Effector memory CD8-positive, alpha-beta T cell (primary cell): ENCODE measurements at regions not wholly inside any gene's neighbourhood (a gene's known extent, or its start where the extent isn't known, plus 50 kb on each side); places are given as distances from the start of the nearest gene placed in this dataset.
"Not testable (repeated sequence)": the region's sequence is repeated elsewhere in the genome, so short reads cannot be mapped to it uniquely, and the experiment has no call there.

Source experiments
- ATAC-seq: fragments of 150-1000 bp; cut with Tn5 transposase; replicated peaks from 2 replicates; pipeline ENCODE4 v1.10.0; 2021; ENCODE audit warnings: mild to moderate bottlenecking, moderate library complexity
- DNase-seq, 3 experiments: peaks; one replicate each; pipeline ENCODE4 v3.0.0; 2021
- H3K27ac Mint-ChIP-seq, 2 donors: one replicate each; pipeline ENCODE4 v1.8.0; 2022; ENCODE audit warnings: mild to moderate bottlenecking in 2 of 2, mixed read lengths in 2 of 2, moderate library complexity in 2 of 2
- H3K27me3 Mint-ChIP-seq, 2 donors: one replicate each; pipeline ENCODE4 v1.8.0; 2022; ENCODE audit warnings: mixed read lengths in 2 of 2
- H3K36me3 Mint-ChIP-seq: one replicate; pipeline ENCODE4 v1.8.0; 2022; ENCODE audit warnings: mild to moderate bottlenecking, moderate library complexity, mixed read lengths; ENCODE audit not compliant: insufficient read depth
- H3K4me1 Mint-ChIP-seq, 2 donors: one replicate each; pipeline ENCODE4 v1.8.0; 2022; ENCODE audit warnings: low read depth in 2 of 2, mixed read lengths in 2 of 2
- H3K4me3 Mint-ChIP-seq, 2 donors: one replicate each; pipeline ENCODE4 v1.8.0; 2022; ENCODE audit warnings: mild to moderate bottlenecking in 2 of 2, mixed read lengths in 2 of 2, moderate library complexity in 2 of 2
- H3K9me3 Mint-ChIP-seq, 2 donors: one replicate each; pipeline ENCODE4 v1.8.0; 2022; ENCODE audit warnings: mixed read lengths in 2 of 2

DNA sequence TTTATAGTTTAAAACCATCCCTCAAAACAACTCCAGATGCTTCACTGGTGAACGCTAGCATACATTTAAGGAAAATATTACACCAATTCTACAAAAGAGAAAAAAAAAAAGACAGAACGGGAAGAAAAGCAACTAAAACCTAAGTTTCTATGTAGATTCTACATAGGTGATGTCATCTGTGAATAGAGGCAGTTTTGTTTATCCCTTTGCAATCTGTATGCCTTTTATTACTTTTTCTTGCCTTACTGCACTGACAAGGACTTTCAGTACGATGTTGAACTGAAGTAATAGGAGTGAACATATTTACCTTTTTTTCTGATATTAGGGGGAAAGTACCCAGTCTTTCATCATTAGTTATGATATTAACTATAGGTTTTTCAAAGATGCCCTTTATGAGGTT is 101.7 kb upstream of the HAO2 start:
- no peak overlapping the region for H3K4me3 Mint-ChIP-seq
- no peaks in the 10 kb centered on the region for H3K27me3 Mint-ChIP-seq
- H3K36me3 Mint-ChIP-seq, result no peaks in the 10 kb centered on the region
- ATAC-seq (no peak), DNase-seq (no peak)
- H3K27ac Mint-ChIP-seq, result no peak overlapping the region
- no peaks in the 10 kb centered on the region for H3K9me3 Mint-ChIP-seq
- H3K4me1 Mint-ChIP-seq, result no peaks in the 10 kb centered on the region

DNA sequence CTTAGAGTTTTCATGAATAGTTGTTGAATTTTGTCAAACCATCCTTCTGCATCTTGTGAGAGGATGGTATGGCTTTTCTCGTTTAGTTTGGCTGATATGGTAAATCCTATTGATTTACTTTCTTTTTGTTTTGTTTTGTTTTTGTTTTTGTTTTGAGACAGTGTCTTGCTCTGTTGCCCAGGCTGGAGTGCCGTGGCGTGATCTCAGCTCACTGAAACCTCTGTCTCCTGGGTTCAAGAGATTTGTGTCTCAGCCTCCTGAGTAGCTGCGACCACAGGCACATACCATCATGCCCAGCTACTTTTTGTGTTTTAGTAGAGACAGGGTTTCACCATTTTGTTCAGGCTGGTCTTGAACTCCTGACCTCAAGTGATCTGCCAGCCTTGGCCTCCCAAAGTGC is 101.3 kb upstream of the HAO2 start:
- not testable (repeated sequence) for H3K4me1 Mint-ChIP-seq, H3K4me3 Mint-ChIP-seq, H3K27ac Mint-ChIP-seq, H3K9me3 Mint-ChIP-seq, H3K27me3 Mint-ChIP-seq, DNase-seq, H3K36me3 Mint-ChIP-seq, ATAC-seq

DNA sequence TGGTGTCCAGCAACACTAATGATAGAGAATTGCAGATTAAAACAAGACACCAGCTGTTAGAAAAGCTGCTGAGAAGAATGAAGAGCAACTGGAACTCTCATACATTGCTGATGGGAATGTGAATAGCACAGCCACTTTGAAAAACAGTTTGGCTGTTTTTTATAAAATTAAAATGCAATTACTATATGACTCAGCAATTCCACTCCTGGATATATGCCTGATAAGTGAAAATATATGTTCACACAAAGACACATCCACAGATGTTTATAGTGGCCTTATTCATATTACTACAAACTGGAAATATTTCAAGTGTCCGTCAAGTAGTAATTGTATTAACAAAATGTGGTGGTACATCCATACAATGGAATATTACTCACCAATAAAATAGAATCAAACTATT is 99.7 kb upstream of the HAO2 start:
- Mint-ChIP-seq H3K4me1 (no peaks in the 10 kb centered on the region), H3K9me3 (no peaks in the 10 kb centered on the region), H3K27ac (no peak overlapping the region), H3K27me3 (no peaks in the 10 kb centered on the region), H3K4me3 (no peak overlapping the region), H3K36me3 (no peaks in the 10 kb centered on the region)
- no peak for DNase-seq
- no peak for ATAC-seq

DNA sequence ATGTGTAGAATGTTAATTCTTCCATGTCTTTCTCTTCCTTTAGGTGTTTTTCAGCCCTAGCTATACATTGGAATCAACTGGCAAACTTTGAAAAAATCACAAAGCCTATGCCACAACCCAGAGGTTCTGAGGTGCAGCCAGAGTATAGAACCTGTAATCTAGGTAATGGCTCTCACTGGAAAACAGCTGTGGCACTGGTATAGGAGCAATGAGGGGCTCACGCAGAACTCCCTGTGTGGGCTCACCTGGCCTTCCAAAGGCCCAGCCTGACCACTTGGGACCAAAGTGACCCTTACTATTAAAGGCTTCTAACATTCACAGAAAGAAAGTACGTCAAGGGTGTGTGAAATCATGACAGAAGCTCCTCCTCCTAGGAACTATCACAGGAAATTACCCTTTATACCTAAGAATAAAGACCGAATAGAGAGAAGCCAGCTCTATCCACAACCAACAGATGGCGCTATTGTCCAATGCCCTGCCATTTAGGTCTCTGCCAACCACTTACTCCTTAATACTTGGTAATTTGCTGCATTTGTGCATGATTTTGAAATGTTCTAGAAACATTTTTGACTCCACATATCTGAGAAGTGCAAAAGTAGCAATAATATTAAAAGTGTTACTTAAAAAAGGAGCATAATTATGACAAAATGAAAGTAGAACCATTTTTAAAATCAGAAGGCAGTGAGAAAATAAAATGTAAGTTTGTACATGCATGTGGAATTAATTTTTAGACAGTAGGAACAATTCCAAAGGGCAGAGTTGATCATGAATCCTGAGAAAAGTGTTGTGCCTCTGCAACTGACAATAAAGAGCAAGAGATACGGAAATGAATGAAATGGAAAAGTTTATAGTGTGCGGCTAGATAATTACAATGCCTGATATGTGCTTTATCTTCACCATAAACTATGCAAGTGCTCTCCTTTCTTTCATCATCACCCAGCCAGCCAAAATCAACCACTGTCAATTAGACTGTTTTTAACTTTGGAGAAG is 93.1 kb upstream of the HAO2 start:
- Mint-ChIP-seq H3K9me3 (no peaks in the 10 kb centered on the region), H3K4me3 (no peak overlapping the region), H3K27ac (no peak overlapping the region), H3K36me3 (no peaks in the 10 kb centered on the region), H3K4me1 (peaks cover 0 to 4% of the 10 kb centered on the region in 2 donors), H3K27me3 (peaks cover 0 to 8% of the 10 kb centered on the region in 2 donors)
- DNase-seq (peak; percentile 7 to 31 (median 9)), ATAC-seq (peak; percentile 41)

DNA sequence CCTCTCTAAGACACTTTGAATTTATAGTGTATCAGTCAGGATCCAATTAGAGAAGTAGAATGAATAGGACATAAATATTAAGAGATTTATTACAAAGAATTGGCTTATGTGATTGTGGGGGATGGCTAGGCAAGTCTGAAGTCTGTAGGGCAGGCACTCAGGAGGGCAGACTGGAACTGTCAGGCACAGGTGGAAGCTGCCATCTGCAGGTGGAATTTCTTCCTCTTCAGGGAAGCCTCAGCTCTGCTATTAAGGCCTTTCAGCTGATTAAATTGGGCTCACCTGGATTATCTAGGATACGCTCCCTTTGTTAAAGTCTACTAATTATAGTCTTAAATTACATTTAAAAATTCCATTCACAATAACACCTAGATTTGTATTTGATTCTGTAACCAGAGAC is 92.0 kb upstream of the HAO2 start:
- Mint-ChIP-seq H3K27me3 (peaks cover 0 to 8% of the 10 kb centered on the region in 2 donors), H3K4me1 (peaks cover 0 to 4% of the 10 kb centered on the region in 2 donors), H3K27ac (no peak overlapping the region), H3K9me3 (no peaks in the 10 kb centered on the region), H3K4me3 (no peak overlapping the region), H3K36me3 (no peaks in the 10 kb centered on the region)
- no peak for ATAC-seq
- no peak for DNase-seq

DNA sequence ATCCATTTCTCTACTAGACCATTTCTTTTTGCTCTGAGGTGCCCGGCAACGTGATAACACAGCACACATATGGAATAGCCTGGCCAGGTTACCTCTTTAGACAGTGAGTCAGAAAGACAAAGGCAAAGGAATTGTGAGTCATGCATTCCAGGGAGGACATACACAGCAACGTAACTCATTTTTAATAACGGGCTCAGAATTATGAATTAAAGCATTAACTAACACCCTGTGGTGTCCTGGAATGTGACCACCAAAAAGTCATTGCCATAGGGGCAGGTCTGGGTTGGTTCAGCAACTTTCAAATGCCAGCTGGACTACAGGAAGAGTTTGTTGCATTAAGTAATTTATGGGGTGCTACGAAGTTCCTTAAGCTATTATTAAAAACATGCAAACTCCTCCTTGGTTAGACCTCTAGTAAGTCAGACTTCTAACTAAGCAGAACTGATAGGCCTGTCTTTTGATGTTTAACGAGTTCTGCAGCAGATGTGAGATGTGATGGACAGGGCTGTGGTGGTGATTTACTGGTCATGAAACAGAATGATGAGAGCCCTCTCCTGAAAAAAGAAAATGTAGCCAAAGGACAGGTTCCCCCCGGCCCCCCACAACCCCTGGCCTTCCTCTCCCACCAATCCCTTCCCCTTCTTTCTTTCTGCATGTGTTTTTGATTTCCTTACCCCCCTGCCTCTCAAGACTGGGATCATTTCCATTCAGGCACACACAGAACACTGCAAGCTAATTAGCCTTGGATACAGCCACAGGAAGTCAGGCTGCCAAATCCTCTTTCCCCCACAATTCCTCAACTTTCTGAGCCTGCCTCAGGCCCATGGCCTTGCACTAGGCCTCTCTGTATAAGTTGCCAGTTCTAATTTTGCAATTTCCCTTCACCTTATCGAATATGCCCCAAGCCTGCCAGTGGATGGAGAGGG is 88.9 kb upstream of the HAO2 start:
- no peak for DNase-seq
- Mint-ChIP-seq H3K4me3 (no peak overlapping the region), H3K27ac (no peak overlapping the region), H3K9me3 (no peaks in the 10 kb centered on the region), H3K27me3 (peaks cover 0 to 8% of the 10 kb centered on the region in 2 donors), H3K36me3 (no peaks in the 10 kb centered on the region), H3K4me1 (peaks cover 0 to 4% of the 10 kb centered on the region in 2 donors)
- no peak for ATAC-seq

DNA sequence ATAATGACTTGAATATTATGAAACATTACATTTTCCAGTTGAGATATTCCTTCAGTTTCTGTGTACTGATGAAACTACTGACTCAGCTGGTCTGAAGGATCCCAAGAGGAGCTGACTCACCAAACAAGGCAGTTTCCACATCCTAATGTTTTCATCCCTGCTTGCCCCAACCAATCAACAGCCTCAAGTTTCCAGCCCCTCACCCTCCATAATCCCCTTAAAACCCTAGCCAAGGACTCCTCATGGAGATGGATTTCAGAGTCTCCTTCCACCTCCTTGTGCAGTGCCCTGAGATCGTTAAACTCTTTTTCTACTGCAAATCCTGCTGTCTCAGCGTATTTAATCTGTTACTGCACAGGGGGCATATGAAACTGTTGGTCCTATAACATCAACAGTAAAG is 83.1 kb upstream of the HAO2 start:
- no peak for ATAC-seq
- Mint-ChIP-seq H3K36me3 (no peaks in the 10 kb centered on the region), H3K9me3 (no peaks in the 10 kb centered on the region), H3K27me3 (peaks cover under 1 to 19% of the 10 kb centered on the region in 2 donors), H3K27ac (no peak overlapping the region), H3K4me3 (no peak overlapping the region), H3K4me1 (no peaks in the 10 kb centered on the region)
- no peak for DNase-seq

DNA sequence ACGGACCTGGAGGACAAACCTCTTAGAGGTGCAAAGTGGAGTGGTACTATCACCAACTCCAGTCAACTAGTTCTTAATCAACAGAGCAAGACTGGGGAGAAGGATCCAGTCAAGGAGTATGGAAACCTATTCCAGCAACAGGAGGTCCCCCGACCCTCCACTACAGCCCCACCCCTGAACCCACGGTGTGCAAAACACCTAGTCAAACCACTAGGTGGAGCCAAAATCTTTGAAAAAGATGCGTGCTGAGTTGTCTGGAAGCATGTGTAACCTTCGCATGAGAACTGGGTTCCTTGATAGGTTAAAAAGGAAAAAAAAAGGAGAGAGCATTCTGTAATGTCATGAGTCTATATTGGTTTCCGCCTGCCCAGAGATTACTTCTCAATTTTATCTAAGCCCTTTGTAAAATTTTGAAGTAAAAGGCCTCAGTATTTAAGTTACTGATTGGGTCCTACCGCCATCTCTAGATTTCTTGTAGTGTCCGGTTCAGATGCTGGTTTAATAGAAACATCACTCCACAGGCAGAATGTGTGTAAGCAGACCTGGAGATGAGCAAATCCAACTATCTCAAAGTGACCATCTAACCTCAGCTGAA is 81.9 kb upstream of the HAO2 start:
- H3K27me3 Mint-ChIP-seq, result peaks cover 0 to 19% of the 10 kb centered on the region in 2 donors
- no peak overlapping the region for H3K27ac Mint-ChIP-seq
- H3K4me1 Mint-ChIP-seq, result no peaks in the 10 kb centered on the region
- H3K9me3 Mint-ChIP-seq, result no peaks in the 10 kb centered on the region
- no peak overlapping the region for H3K4me3 Mint-ChIP-seq
- ATAC-seq (no peak), DNase-seq (peak in 1 of 3 experiments; percentile 1)
- no peaks in the 10 kb centered on the region for H3K36me3 Mint-ChIP-seq

DNA sequence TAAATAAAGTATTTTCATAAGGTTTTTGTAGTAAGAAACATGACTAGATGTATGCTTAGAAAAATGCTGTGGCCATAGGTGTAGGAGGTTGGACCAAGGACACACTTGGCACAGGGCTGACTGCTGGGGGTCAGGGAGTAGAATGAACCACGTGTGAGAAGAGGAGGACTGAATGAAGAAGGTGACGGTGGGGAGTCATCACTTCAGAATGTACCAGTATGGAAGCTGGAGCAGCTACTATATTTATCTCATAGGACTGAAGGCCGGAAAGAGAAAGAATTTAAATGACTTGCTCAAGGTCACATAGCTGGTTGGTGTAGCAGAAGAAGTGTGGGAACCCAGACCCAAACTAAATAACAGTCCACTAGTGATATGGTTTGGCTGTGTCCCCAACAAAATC is 79.8 kb upstream of the HAO2 start:
- Mint-ChIP-seq H3K4me1 (no peaks in the 10 kb centered on the region), H3K27ac (no peak overlapping the region), H3K4me3 (no peak overlapping the region), H3K9me3 (no peaks in the 10 kb centered on the region), H3K36me3 (no peaks in the 10 kb centered on the region), H3K27me3 (peaks cover 0 to 19% of the 10 kb centered on the region in 2 donors)
- no peak for DNase-seq
- ATAC-seq, result no peak

DNA sequence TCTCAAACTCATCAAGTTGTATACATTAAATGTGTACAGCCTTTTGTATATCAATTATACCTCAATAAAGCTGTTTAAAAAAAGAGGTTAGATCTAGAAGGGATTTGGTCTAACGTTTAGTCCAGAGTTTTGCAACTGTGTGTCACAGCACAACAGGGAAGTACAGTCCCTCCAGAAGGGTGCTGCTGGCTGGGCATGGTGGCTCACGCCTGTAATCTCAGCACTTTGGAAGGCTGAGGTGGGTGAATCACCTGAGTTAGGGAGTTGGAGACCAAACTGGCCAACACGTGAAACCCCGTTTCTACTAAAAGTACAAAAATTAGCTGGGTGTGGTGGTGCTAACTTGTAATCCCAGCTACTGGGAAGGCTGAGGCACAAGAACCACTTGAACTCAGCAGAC is 78.3 kb upstream of the HAO2 start:
- no peak for ATAC-seq
- no peak overlapping the region for H3K27ac Mint-ChIP-seq
- H3K9me3 Mint-ChIP-seq, result no peaks in the 10 kb centered on the region
- no peaks in the 10 kb centered on the region for H3K36me3 Mint-ChIP-seq
- no peaks in the 10 kb centered on the region for H3K4me1 Mint-ChIP-seq
- DNase-seq, result no peak
- no peak overlapping the region for H3K4me3 Mint-ChIP-seq
- H3K27me3 Mint-ChIP-seq, result peaks cover 0 to 18% of the 10 kb centered on the region in 2 donors

DNA sequence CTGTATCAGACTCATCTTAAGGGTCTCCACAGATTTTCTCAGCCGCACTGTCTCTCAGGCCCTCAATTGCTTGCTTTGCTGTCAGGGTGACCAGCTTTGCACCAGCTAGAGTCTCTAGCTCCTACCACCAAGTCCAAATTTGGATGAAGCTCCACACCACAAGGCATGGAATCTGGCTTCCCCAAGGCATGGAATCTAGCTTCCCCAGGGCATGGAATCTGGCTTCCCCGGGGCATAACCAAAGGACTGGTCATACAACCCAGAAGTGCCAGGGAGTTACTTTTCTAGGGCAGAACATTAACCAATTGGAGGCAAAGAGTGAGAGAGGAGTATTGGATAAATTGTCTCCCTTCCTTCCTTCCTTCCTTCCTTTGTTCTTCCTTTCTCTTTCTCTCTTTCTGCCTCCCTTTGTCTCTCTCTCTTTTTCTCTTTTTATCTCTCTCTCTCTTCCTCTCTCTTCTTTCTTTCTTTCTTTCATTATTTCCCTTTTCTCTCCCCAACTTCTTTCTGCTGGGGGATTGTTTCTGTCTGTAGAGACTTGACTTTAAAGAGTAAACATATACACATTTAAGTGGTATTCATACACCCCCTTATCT is 76.9 kb upstream of the HAO2 start:
- no peak overlapping the region for H3K4me3 Mint-ChIP-seq
- no peaks in the 10 kb centered on the region for H3K4me1 Mint-ChIP-seq
- H3K27ac Mint-ChIP-seq, result no peak overlapping the region
- no peaks in the 10 kb centered on the region for H3K36me3 Mint-ChIP-seq
- H3K27me3 Mint-ChIP-seq, result peaks cover 6 to 9% of the 10 kb centered on the region in 2 donors
- ATAC-seq, result no peak
- H3K9me3 Mint-ChIP-seq, result no peaks in the 10 kb centered on the region
- DNase-seq, result no peak

DNA sequence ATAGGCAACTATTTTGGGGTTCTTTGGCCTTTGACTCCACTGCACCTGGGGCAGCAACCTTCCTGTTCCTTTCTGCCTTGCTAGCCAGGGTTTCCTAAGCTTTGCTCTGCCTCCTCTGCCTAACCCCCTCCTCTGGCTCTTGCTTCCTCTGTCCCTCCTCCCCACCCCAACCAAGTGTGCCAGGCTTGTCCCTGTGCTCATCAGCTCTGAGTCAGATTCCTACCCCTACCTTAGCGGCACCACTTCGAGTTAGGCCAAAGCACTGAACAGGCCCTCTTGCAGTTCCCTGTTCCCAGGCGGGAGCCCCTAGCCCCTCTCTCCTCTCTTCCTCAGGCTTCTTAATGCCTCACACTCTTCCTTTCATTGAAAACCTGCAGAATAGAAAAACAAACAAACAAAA is 74.8 kb upstream of the HAO2 start:
- peaks cover 0 to 12% of the 10 kb centered on the region in 2 donors for H3K27me3 Mint-ChIP-seq
- no peaks in the 10 kb centered on the region for H3K4me1 Mint-ChIP-seq
- no peak overlapping the region for H3K4me3 Mint-ChIP-seq
- ATAC-seq, result no peak
- no peaks in the 10 kb centered on the region for H3K36me3 Mint-ChIP-seq
- no peak overlapping the region for H3K27ac Mint-ChIP-seq
- DNase-seq, result no peak
- no peaks in the 10 kb centered on the region for H3K9me3 Mint-ChIP-seq

DNA sequence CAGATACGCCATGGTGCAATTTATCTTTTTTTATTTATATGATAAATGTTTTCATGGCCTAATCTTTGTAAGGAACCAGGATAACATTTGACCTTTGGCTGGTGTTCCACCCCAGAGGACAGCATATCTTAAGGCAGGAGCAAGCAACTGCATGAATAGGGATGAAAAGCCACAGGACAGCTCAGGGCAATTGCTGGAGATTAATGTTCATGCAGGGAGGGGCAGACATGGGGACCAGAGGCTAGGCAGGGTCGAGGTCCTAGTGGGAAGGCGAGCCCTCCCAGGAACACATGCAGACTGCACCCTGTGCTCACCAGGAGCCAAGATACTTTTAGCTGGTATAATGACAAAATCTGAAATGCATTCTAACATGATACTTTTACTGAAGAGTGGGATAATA is 74.4 kb upstream of the HAO2 start:
- no peaks in the 10 kb centered on the region for H3K36me3 Mint-ChIP-seq
- no peak overlapping the region for H3K4me3 Mint-ChIP-seq
- no peak for DNase-seq
- H3K27me3 Mint-ChIP-seq, result peaks cover 0 to 12% of the 10 kb centered on the region in 2 donors
- H3K9me3 Mint-ChIP-seq, result no peaks in the 10 kb centered on the region
- no peaks in the 10 kb centered on the region for H3K4me1 Mint-ChIP-seq
- ATAC-seq, result no peak
- H3K27ac Mint-ChIP-seq, result no peak overlapping the region
